H9 (cell line): ENCODE measurements at regions not wholly inside any gene's neighbourhood (a gene's known extent, or its start where the extent isn't known, plus 50 kb on each side); places are given as distances from the start of the nearest gene placed in this dataset.

Experiments
- DNase-seq: peaks from one replicate; pipeline ENCODE4 v3.0.0-alpha.2; 2017
- H2AFZ ChIP-seq: one replicate; pipeline ENCODE4 v1.6.1; 2013; ENCODE audit warnings: mild to moderate bottlenecking, low read length, control low read depth, moderate library complexity
- H2AK5ac ChIP-seq: 2 replicates; pipeline ENCODE4 v1.6.1; 2013; ENCODE audit warnings: low read length, control low read depth, mixed read lengths; ENCODE audit not compliant: insufficient read length
- H2BK120ac ChIP-seq: one replicate; pipeline ENCODE4 v1.6.1; 2013; ENCODE audit warnings: low read depth, mild to moderate bottlenecking, low read length, control low read depth, inconsistent platforms; ENCODE audit not compliant: poor library complexity, severe bottlenecking
- H2BK12ac ChIP-seq: 2 replicates; pipeline ENCODE4 v1.6.1; 2013; ENCODE audit warnings: low read length, control low read depth, mixed read lengths, low read depth; ENCODE audit not compliant: insufficient read length
- H2BK15ac ChIP-seq: 2 replicates; pipeline ENCODE4 v1.6.1; 2013; ENCODE audit warnings: low read depth, low read length, control low read depth
- H2BK20ac ChIP-seq: one replicate; pipeline ENCODE4 v1.6.1; 2013; ENCODE audit warnings: low read depth, mild to moderate bottlenecking, low read length, control low read depth, inconsistent platforms; ENCODE audit not compliant: poor library complexity, severe bottlenecking
- H2BK5ac ChIP-seq: 2 replicates; pipeline ENCODE4 v1.6.1; 2013; ENCODE audit warnings: low read length, control low read depth, mixed read lengths; ENCODE audit not compliant: insufficient read length
- H3K14ac ChIP-seq: 2 replicates; pipeline ENCODE4 v1.6.1; 2013; ENCODE audit warnings: low read length, control low read depth; ENCODE audit not compliant: insufficient read depth
- H3K18ac ChIP-seq: 2 replicates; pipeline ENCODE4 v1.6.1; 2013; ENCODE audit warnings: low read depth, mild to moderate bottlenecking, mixed read lengths, low read length, control low read depth; ENCODE audit not compliant: insufficient read length
- H3K23ac ChIP-seq: 2 replicates; pipeline ENCODE4 v1.6.1; 2013; ENCODE audit warnings: low read length, control low read depth, mixed read lengths, low read depth; ENCODE audit not compliant: insufficient read length
- H3K23me2 ChIP-seq: 2 replicates; pipeline ENCODE4 v1.6.1; 2013; ENCODE audit warnings: low read depth, mild to moderate bottlenecking, mixed read lengths, low read length, control low read depth; ENCODE audit not compliant: insufficient read length, poor library complexity, severe bottlenecking
- H3K27ac ChIP-seq: 2 replicates; pipeline ENCODE4 v1.5.1; 2013; ENCODE audit warnings: low read length, control low read depth, mixed read lengths, low read depth; ENCODE audit not compliant: insufficient read length
- H3K27me3 ChIP-seq: 2 replicates; pipeline ENCODE4 v1.6.1; 2013; ENCODE audit warnings: low read length, control low read depth, inconsistent platforms; ENCODE audit not compliant: insufficient read depth
- H3K4ac ChIP-seq: 2 replicates; pipeline ENCODE4 v1.6.1; 2013; ENCODE audit warnings: low read depth, mild to moderate bottlenecking, control low read depth, inconsistent platforms, low read length, moderate library complexity
- H3K4me1 ChIP-seq: 2 replicates; pipeline ENCODE4 v1.6.1; 2013; ENCODE audit warnings: low read length, control low read depth, inconsistent platforms; ENCODE audit not compliant: insufficient read depth
- H3K4me2 ChIP-seq: 2 replicates; pipeline ENCODE4 v1.6.1; 2013; ENCODE audit warnings: low read length, control low read depth, mixed read lengths; ENCODE audit not compliant: insufficient read length, insufficient read depth
- H3K56ac ChIP-seq: 2 replicates; pipeline ENCODE4 v1.6.1; 2013; ENCODE audit warnings: low read depth, mild to moderate bottlenecking, mixed read lengths, low read length, control low read depth; ENCODE audit not compliant: insufficient read length
- H3K79me1 ChIP-seq: 2 replicates; pipeline ENCODE4 v1.6.1; 2013; ENCODE audit warnings: low read depth, mild to moderate bottlenecking, moderate library complexity, low read length, control low read depth, inconsistent platforms; ENCODE audit not compliant: insufficient read depth, poor library complexity, severe bottlenecking
- H3K79me2 ChIP-seq: 2 replicates; pipeline ENCODE4 v1.6.1; 2013; ENCODE audit warnings: low read length, control low read depth, inconsistent platforms; ENCODE audit not compliant: insufficient read depth
- H3K9ac ChIP-seq: 2 replicates; pipeline ENCODE4 v1.6.1; 2013; ENCODE audit warnings: low read length, control low read depth, mixed read lengths; ENCODE audit not compliant: insufficient read length; ENCODE audit errors: extremely low read depth
- H3K9me3 ChIP-seq: one replicate; pipeline ENCODE4 v1.6.1; 2013; ENCODE audit warnings: low read depth, low read length, inconsistent platforms; ENCODE audit not compliant: control insufficient read depth
- H3T11ph ChIP-seq: one replicate; pipeline ENCODE4 v1.6.1; 2013; ENCODE audit warnings: mild to moderate bottlenecking, low read length, control low read depth, inconsistent platforms
- H4K20me1 ChIP-seq: one replicate; pipeline ENCODE4 v1.6.1; 2013; ENCODE audit not compliant: control insufficient read depth, insufficient read length, insufficient read depth
- H4K5ac ChIP-seq: 2 replicates; pipeline ENCODE4 v1.6.1; 2013; ENCODE audit warnings: low read depth, mild to moderate bottlenecking, mixed read lengths, low read length, control low read depth; ENCODE audit not compliant: insufficient read length
- H4K8ac ChIP-seq: replicated peaks from 2 replicates; pipeline ENCODE4 v1.6.1; 2013; ENCODE audit warnings: low read length, control low read depth, mixed read lengths, low read depth; ENCODE audit not compliant: insufficient read length
- H4K91ac ChIP-seq: 2 replicates; pipeline ENCODE4 v1.6.1; 2013; ENCODE audit warnings: low read depth, mild to moderate bottlenecking, moderate library complexity, mixed read lengths, low read length, control low read depth; ENCODE audit not compliant: insufficient read length
- H3K27ac Mint-ChIP-seq, 3 experiments: 2 replicates in 2 of 3; 3 replicates in 1 of 3; pipeline ENCODE4 v1.8.0; 2020 to 2021; ENCODE audit warnings: mixed read lengths in 3 of 3, mild to moderate bottlenecking in 1 of 3, moderate library complexity in 1 of 3
- H3K27me3 Mint-ChIP-seq: 2 replicates; pipeline ENCODE4 v1.8.0; 2021; ENCODE audit warnings: low read depth, mild to moderate bottlenecking, moderate library complexity, mixed read lengths
- H3K36me3 Mint-ChIP-seq, 3 experiments: 2 replicates in 2 of 3; 3 replicates in 1 of 3; pipeline ENCODE4 v1.8.0; 2020 to 2021; ENCODE audit warnings: low read depth in 3 of 3, mixed read lengths in 3 of 3; ENCODE audit not compliant: insufficient read depth in 1 of 3
- H3K4me1 Mint-ChIP-seq, 2 experiments: 2 replicates each; pipeline ENCODE4 v1.8.0; 2020; ENCODE audit warnings: mixed read lengths in 2 of 2
- H3K4me3 Mint-ChIP-seq, 2 experiments: 2 replicates in 1 of 2; 3 replicates in 1 of 2; pipeline ENCODE4 v1.8.0; 2020 to 2021; ENCODE audit warnings: mild to moderate bottlenecking in 2 of 2, mixed read lengths in 2 of 2, moderate library complexity in 1 of 2
- H3K9me3 Mint-ChIP-seq, 2 experiments: 2 replicates in 1 of 2; 3 replicates in 1 of 2; pipeline ENCODE4 v1.8.0; 2020; ENCODE audit warnings: mild to moderate bottlenecking in 2 of 2, mixed read lengths in 2 of 2, moderate library complexity in 1 of 2
- CTCF ChIP-seq: fragments of 200-600 bp; sonication (generic); conservative IDR thresholded peaks from 3 replicates; pipeline ENCODE4 v1.8.0; 2021; ENCODE audit warnings: antibody characterized with exemption, mild to moderate bottlenecking
- WGBS: extraction: QIAGEN DNeasy Blood & Tissue Kit; methylation state at CpG from one replicate; pipeline ENCODE4 v1.1.7; 2013; ENCODE audit warnings: missing lambda C conversion rate, low lambda C conversion rate, mixed read lengths; ENCODE audit not compliant: insufficient read length; ENCODE audit errors: extremely low coverage; 5-methylcytosine and 5-hydroxymethylcytosine counted together

DNA sequence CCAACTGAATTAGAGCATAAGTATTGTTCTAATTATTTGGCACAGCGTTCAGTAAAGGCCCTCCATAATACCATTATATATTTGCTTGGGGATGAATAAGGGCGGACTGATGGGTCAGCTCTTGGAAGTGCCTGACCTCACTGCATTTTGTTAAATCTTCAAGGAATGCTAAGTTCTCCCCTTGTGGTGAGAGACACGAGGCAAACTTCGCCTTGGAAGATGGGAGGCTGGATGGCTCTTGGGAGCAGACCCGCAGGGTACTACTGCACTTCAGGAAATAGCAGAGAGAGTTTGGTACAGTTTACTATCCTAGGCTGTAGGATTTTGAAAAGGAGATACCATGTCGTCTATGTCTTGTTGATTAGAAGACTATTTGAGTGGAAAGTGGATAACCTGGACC lies 87.0 kb upstream of the RPRML start:
- TF ChIP-seq CTCF: peak; percentile 24; the same call in 1 of the 3 replicates
- Histone ChIP-seq H2AFZ (no peak overlapping the region), H2BK5ac (no peak overlapping the region), H3K9ac (no peak overlapping the region), H4K91ac (no peak overlapping the region), H3K27me3 (no peaks in the 10 kb centered on the region), H3K23ac (no peak overlapping the region), H3K4me1 (no peaks in the 10 kb centered on the region), H2AK5ac (no peak overlapping the region), H2BK15ac (no peak overlapping the region), H3K27ac (no peak overlapping the region), H4K20me1 (no peaks in the 10 kb centered on the region), H2BK120ac (no peak overlapping the region), H3K79me2 (no peaks in the 10 kb centered on the region), H3K18ac (no peak overlapping the region), H3K56ac (no peak overlapping the region), H3K4me2 (peak overlapping the region; percentile 26), H2BK20ac (no peak overlapping the region), H3T11ph (no peak overlapping the region), H4K5ac (no peak overlapping the region), H3K4ac (no peak overlapping the region), H3K9me3 (no peaks in the 10 kb centered on the region), H3K23me2 (no peaks in the 10 kb centered on the region), H2BK12ac (no peak overlapping the region), H4K8ac (no peak overlapping the region), H3K79me1 (no peaks in the 10 kb centered on the region), H3K14ac (no peak overlapping the region)
- H3K4me1 Mint-ChIP-seq: peaks cover 13 to 31% of the 10 kb centered on the region in 2 experiments
- H3K27me3 Mint-ChIP-seq: no peaks in the 10 kb centered on the region
- peak overlapping the region in 1 of 3 experiments; percentile 59; a peak in 3 of 7 replicates for H3K27ac Mint-ChIP-seq
- H3K4me3 Mint-ChIP-seq: peak overlapping the region; percentile 90 to 95
- H3K36me3 Mint-ChIP-seq: peaks cover 9 to 13% (median 11%) of the 10 kb centered on the region in 3 experiments; a peak in 6 of 7 replicates
- H3K9me3 Mint-ChIP-seq: peaks cover 4 to 10% of the 10 kb centered on the region in 2 experiments; a peak in 2 of 5 replicates
- no CpG with 5 or more reads among the region's 6 CpGs for WGBS
- peak; percentile 60 for DNase-seq
